Endothelial cell (in vitro differentiated cells): ENCODE measurements at regions not wholly inside any gene's neighbourhood (a gene's known extent, or its start where the extent isn't known, plus 50 kb on each side); places are given as distances from the start of the nearest gene placed in this dataset.

Experiments used
- DNase-seq: peaks from one replicate; pipeline ENCODE4 v3.0.0; 2021; ENCODE audit warnings: low spot score
- H3K27ac Mint-ChIP-seq: one replicate; pipeline ENCODE4 v1.8.0; 2021; ENCODE audit warnings: mixed read lengths, inconsistent platforms; ENCODE audit not compliant: unreplicated experiment
- H3K27me3 Mint-ChIP-seq: one replicate; pipeline ENCODE4 v1.8.0; 2021; ENCODE audit warnings: mild to moderate bottlenecking, moderate library complexity, mixed read lengths, inconsistent platforms; ENCODE audit not compliant: unreplicated experiment
- H3K36me3 Mint-ChIP-seq: one replicate; pipeline ENCODE4 v1.8.0; 2021; ENCODE audit warnings: mild to moderate bottlenecking, low read depth, mixed read lengths, inconsistent platforms; ENCODE audit not compliant: unreplicated experiment
- H3K4me1 Mint-ChIP-seq: one replicate; pipeline ENCODE4 v1.8.0; 2021; ENCODE audit warnings: mild to moderate bottlenecking, mixed read lengths, inconsistent platforms; ENCODE audit not compliant: unreplicated experiment
- H3K4me3 Mint-ChIP-seq: one replicate; pipeline ENCODE4 v1.8.0; 2021; ENCODE audit warnings: mild to moderate bottlenecking, mixed read lengths, inconsistent platforms; ENCODE audit not compliant: unreplicated experiment
- H3K9me3 Mint-ChIP-seq: one replicate; pipeline ENCODE4 v1.8.0; 2021; ENCODE audit warnings: mixed read lengths, inconsistent platforms; ENCODE audit not compliant: unreplicated experiment
- TF ChIP-seq, protein P1 (sequence below): fragments of 200-600 bp; sonication (generic); IDR thresholded peaks from one replicate; pipeline ENCODE4 v1.5.0; 2021; ENCODE audit warnings: antibody characterized with exemption; ENCODE audit not compliant: unreplicated experiment

DNA sequence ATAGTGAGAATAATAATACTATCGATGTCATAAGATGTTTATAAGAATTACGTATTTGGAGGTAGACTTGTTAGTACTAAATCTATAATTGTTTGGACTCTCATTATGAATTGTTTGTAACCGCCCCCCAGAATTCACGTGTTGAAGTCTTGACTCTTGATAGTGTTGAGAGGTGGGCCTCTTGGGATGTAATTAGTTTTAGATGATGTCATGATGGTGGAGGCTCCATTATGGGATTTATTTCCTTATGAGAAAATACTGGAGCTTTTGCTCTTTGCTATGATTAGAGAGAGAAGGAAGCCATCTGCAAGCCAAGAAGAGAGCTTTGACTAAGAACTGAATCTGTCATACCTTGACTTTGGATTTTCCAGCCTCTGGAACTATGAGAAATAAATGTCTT lies 142.2 kb downstream of the PRDM9 start:
- no peak overlapping the region for H3K4me3 Mint-ChIP-seq
- H3K9me3 Mint-ChIP-seq: no peaks in the 10 kb centered on the region

DNA sequence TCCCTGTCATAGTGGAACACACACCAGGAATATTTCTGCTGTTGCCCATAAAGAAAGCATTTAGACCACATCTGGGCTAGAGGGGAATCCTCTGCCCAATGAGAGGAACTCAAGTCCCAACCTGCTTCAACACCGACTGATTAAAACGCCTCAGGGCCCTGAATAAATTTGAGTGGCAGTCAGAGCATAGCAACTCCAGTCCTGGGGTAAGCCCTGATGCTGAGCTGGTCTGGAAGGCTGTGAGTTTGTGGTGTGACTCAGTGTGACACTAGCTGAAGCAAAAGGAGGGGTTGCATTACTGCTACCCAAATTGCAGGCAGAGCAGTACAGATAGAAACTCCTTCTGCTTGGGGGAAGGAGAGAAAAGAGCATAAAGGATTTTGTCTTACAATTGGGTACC lies 148.3 kb downstream of the PRDM9 start:
- H3K27ac Mint-ChIP-seq: no peak overlapping the region
- H3K27me3 Mint-ChIP-seq: no peaks in the 10 kb centered on the region
- no peaks in the 10 kb centered on the region for H3K9me3 Mint-ChIP-seq
- TF ChIP-seq, protein P1, sequence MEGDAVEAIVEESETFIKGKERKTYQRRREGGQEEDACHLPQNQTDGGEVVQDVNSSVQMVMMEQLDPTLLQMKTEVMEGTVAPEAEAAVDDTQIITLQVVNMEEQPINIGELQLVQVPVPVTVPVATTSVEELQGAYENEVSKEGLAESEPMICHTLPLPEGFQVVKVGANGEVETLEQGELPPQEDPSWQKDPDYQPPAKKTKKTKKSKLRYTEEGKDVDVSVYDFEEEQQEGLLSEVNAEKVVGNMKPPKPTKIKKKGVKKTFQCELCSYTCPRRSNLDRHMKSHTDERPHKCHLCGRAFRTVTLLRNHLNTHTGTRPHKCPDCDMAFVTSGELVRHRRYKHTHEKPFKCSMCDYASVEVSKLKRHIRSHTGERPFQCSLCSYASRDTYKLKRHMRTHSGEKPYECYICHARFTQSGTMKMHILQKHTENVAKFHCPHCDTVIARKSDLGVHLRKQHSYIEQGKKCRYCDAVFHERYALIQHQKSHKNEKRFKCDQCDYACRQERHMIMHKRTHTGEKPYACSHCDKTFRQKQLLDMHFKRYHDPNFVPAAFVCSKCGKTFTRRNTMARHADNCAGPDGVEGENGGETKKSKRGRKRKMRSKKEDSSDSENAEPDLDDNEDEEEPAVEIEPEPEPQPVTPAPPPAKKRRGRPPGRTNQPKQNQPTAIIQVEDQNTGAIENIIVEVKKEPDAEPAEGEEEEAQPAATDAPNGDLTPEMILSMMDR: no peak
- no peak for DNase-seq
- H3K36me3 Mint-ChIP-seq: no peaks in the 10 kb centered on the region
- H3K4me3 Mint-ChIP-seq: no peak overlapping the region
- no peaks in the 10 kb centered on the region for H3K4me1 Mint-ChIP-seq

More for the DNA sequence above, 142.2 kb downstream of the PRDM9 start:
- TF ChIP-seq, protein P1: no peak
- H3K36me3 Mint-ChIP-seq: no peaks in the 10 kb centered on the region
- no peaks in the 10 kb centered on the region for H3K27me3 Mint-ChIP-seq
- DNase-seq: no peak
- no peaks in the 10 kb centered on the region for H3K4me1 Mint-ChIP-seq
- H3K27ac Mint-ChIP-seq: no peak overlapping the region

DNA sequence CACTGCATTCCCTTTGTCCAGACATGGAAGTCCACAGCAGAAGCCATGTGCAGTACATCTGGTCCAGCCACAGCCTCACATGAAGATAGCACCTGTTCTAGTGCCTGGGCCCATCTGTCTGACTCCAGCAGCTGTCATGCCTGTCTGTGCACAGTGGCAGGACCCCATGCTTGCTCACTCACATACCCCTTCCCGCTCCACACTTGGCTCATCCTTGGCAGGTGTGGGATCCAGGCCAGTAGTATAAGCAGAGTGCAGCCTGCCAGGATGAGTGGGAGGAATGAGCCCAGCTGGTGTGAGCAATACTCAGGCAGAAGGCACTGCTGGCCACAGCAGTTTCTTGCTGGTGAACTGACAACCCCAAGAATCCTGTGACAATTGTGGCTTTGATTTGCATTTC lies 168.0 kb downstream of the PRDM9 start:
- H3K36me3 Mint-ChIP-seq: no peaks in the 10 kb centered on the region
- no peak for DNase-seq
- no peaks in the 10 kb centered on the region for H3K9me3 Mint-ChIP-seq
- TF ChIP-seq, protein P1: no peak
- no peak overlapping the region for H3K27ac Mint-ChIP-seq
- no peaks in the 10 kb centered on the region for H3K4me1 Mint-ChIP-seq
- H3K27me3 Mint-ChIP-seq: no peaks in the 10 kb centered on the region
- no peak overlapping the region for H3K4me3 Mint-ChIP-seq

DNA sequence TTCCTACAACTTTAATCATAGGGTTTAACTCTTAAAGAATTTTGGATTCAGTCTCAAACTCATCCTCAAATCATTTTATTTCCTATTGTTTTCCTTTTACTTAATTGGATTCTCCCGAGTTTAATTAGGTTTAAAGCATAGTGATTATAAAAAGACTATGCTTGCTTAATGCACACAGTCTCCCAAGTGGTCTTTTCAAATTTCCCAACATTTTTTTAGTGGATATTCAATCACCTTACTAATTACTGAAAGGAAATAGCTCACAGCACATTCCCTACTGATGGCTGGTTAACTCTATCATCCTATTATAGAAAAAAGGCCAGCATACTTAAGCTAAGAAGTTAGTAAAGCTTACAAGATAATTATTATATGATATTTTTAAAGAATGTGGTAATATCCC lies 170.6 kb downstream of the PRDM9 start:
- no peak overlapping the region for H3K4me3 Mint-ChIP-seq

DNA sequence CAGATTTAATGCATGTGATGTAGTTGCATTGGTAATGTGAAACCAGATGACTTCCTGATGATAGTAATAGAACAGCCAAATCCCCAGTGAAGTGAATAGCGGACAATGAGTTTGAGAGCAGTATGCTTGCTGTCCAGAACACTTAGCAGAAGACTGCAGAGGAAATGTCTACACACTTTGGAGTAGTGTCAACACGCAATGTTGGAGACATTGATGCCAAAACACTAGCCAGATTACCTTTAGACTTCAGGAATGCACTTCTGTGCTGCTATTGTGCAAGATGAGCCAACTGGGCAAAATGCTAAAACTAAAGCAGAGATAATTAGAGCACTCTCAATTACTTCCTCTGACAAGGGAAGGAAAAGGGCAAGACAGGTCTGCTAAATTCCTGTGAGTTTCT lies 176.7 kb downstream of the PRDM9 start:
- TF ChIP-seq, protein P1: no peak
- H3K36me3 Mint-ChIP-seq: no peaks in the 10 kb centered on the region
- H3K4me1 Mint-ChIP-seq: peaks cover 2% of the 10 kb centered on the region
- H3K4me3 Mint-ChIP-seq: no peak overlapping the region
- no peak overlapping the region for H3K27ac Mint-ChIP-seq
- no peak for DNase-seq
- H3K9me3 Mint-ChIP-seq: no peaks in the 10 kb centered on the region
- H3K27me3 Mint-ChIP-seq: peaks cover 3% of the 10 kb centered on the region

More for the DNA sequence above, 170.6 kb downstream of the PRDM9 start:
- Mint-ChIP-seq H3K36me3 (no peaks in the 10 kb centered on the region), H3K27ac (no peak overlapping the region), H3K9me3 (no peaks in the 10 kb centered on the region), H3K27me3 (no peaks in the 10 kb centered on the region), H3K4me1 (no peaks in the 10 kb centered on the region)
- DNase-seq: no peak
- TF ChIP-seq, protein P1: no peak
